HepG2 (cell line): ENCODE measurements at regions not wholly inside any gene's neighbourhood (a gene's known extent, or its start where the extent isn't known, plus 50 kb on each side); places are given as distances from the start of the nearest gene placed in this dataset.

ENCODE experiments used
- ATAC-seq: fragments of 200-7000 bp; cut with Tn5 transposase; 3 replicates; pipeline ENCODE4 v1.9.1; 2020; ENCODE audit warnings: mild to moderate bottlenecking, moderate library complexity
- BruUV-seq: library from RNA; stranded (reverse); fragments of 400-500 nt; replicated peaks from 2 replicates; lab custom pipeline; 2021; lab: Mats Ljungman, UMichigan
- CTCF ChIA-PET: fragments of 300-600 bp; formaldehyde crosslinking; extraction: SDS; loops from one replicate; lab custom pipeline; 2021; ENCODE audit warnings: low total read pairs, inconsistent platforms, low intra/inter-chr PET ratio; lab: Yijun Ruan, JAX
- POLR2A ChIA-PET: fragments of 350-600 bp; sonication (Branson Sonifier 250); formaldehyde crosslinking; loops from one replicate; lab custom pipeline; 2020; ENCODE audit warnings: antibody characterized with exemption, inconsistent platforms; lab: Yijun Ruan, JAX
- DNase-seq: peaks from one replicate; pipeline ENCODE4 v3.0.0-alpha.2; 2015; ENCODE audit warnings: low spot score
- FAIRE-seq: peaks from 3 replicates; lab custom pipeline; 2011; peaks lifted over from hg19 to GRCh38; lab: Jason Lieb, UNC
- H2AFZ ChIP-seq: one replicate; pipeline ENCODE4 v1.6.1; 2011; ENCODE audit warnings: low read length, inconsistent platforms
- H3K27ac ChIP-seq: fragments of 300-600 bp; 3 replicates; pipeline ENCODE4 v1.8.0; 2011; ENCODE audit warnings: mixed run types, mild to moderate bottlenecking, mixed read lengths, low read length, inconsistent platforms; ENCODE audit not compliant: insufficient read depth; ENCODE audit errors: extremely low read length
- H3K27me3 ChIP-seq, 2 experiments: fragments of 200-600 bp in 1 of 2; 2 replicates in 1 of 2; 3 replicates in 1 of 2; pipeline versions ENCODE4 v1.6.0 to v1.8.0; 2011; ENCODE audit warnings: low read length in 2 of 2, mild to moderate bottlenecking in 2 of 2, moderate library complexity in 2 of 2, inconsistent platforms in 1 of 2; ENCODE audit not compliant: insufficient read depth in 2 of 2, control insufficient read depth in 1 of 2
- H3K36me3 ChIP-seq, 2 experiments: fragments of 200-600 bp in 1 of 2; replicated peaks in 1 of 2; 2 replicates in 1 of 2; 3 replicates in 1 of 2; pipeline versions ENCODE4 v1.5.1 to v1.8.0; 2011; ENCODE audit warnings: low read length in 2 of 2, inconsistent platforms in 1 of 2; ENCODE audit not compliant: insufficient read depth in 2 of 2, control insufficient read depth in 1 of 2
- H3K4me1 ChIP-seq: 2 replicates; pipeline ENCODE4 v1.5.1; 2012; ENCODE audit warnings: low read length, inconsistent platforms; ENCODE audit not compliant: insufficient read depth
- H3K4me2 ChIP-seq: 2 replicates; pipeline ENCODE4 v1.6.0; 2011; ENCODE audit warnings: low read depth, low read length, inconsistent platforms
- H3K4me3 ChIP-seq, 3 experiments: fragments of 200-600 bp in 1 of 3; sonication (generic), shearing (Covaris generic) in 1 of 3; replicated peaks in 1 of 3; 2 replicates each; pipeline ENCODE4 v1.5.1; 2011 to 2016; ENCODE audit warnings: low read length in 3 of 3, inconsistent platforms in 2 of 3, low read depth in 2 of 3, mild to moderate bottlenecking in 2 of 3, control low read depth in 1 of 3, mixed read lengths in 1 of 3; ENCODE audit not compliant: insufficient read depth in 1 of 3
- H3K79me2 ChIP-seq: one replicate; pipeline ENCODE4 v1.6.1; 2011; ENCODE audit warnings: low read length, inconsistent platforms; ENCODE audit not compliant: insufficient read depth
- H3K9ac ChIP-seq: 2 replicates; pipeline ENCODE4 v1.6.0; 2011; ENCODE audit warnings: mild to moderate bottlenecking, low read depth, low read length, inconsistent platforms; ENCODE audit not compliant: insufficient read depth
- H3K9me3 ChIP-seq: 2 replicates; pipeline ENCODE4 v1.5.1; 2012; ENCODE audit warnings: mild to moderate bottlenecking, low read length
- H4K20me1 ChIP-seq: 2 replicates; pipeline ENCODE4 v1.6.0; 2011; ENCODE audit warnings: inconsistent platforms, mild to moderate bottlenecking, low read length, moderate library complexity; ENCODE audit not compliant: insufficient read depth
- ADNP ChIP-seq: sonication (generic); formaldehyde crosslinking; IDR thresholded peaks from 2 replicates; pipeline ENCODE4 v1.4.0; 2020; ENCODE audit warnings: missing genetic modification reagents
- ATRX ChIP-seq: sonication (generic); formaldehyde crosslinking; IDR thresholded peaks from 2 replicates; pipeline ENCODE4 v1.4.0; 2020; ENCODE audit warnings: missing genetic modification reagents, borderline replicate concordance
- E2F2 ChIP-seq: sonication (generic); formaldehyde crosslinking; IDR thresholded peaks from 2 replicates; pipeline ENCODE4 v1.4.0; 2020; ENCODE audit warnings: missing genetic modification reagents, borderline replicate concordance
- GATAD1 ChIP-seq: IDR thresholded peaks from 2 replicates; pipeline ENCODE4 v1.6.1; 2016; ENCODE audit warnings: missing genetic modification reagents, missing compliant biosample characterization
- SNAPC2 ChIP-seq: sonication (generic); formaldehyde crosslinking; IDR thresholded peaks from 2 replicates; pipeline ENCODE4 v1.8.1; 2022; ENCODE audit warnings: mild to moderate bottlenecking, missing genetic modification reagents
- ZBTB44 ChIP-seq: sonication (generic); formaldehyde crosslinking; IDR thresholded peaks from 2 replicates; pipeline ENCODE4 v1.4.0; 2020; ENCODE audit warnings: missing genetic modification reagents
- ZNF17 ChIP-seq: sonication (generic); formaldehyde crosslinking; IDR thresholded peaks from 2 replicates; pipeline ENCODE4 v1.5.0; 2020; ENCODE audit warnings: mild to moderate bottlenecking, missing genetic modification reagents
- ZNF44 ChIP-seq: sonication (generic); formaldehyde crosslinking; IDR thresholded peaks from 2 replicates; pipeline ENCODE4 v1.5.1; 2020; ENCODE audit warnings: mild to moderate bottlenecking, missing genetic modification reagents
- ZNF629 ChIP-seq: sonication (generic); formaldehyde crosslinking; conservative IDR thresholded peaks from 2 replicates; pipeline ENCODE4 v1.5.0; 2020; ENCODE audit warnings: missing genetic modification reagents
- ZNF747 ChIP-seq: sonication (generic); formaldehyde crosslinking; IDR thresholded peaks from 2 replicates; pipeline ENCODE4 v1.8.1; 2023; ENCODE audit warnings: missing genetic modification reagents, mild to moderate bottlenecking, borderline replicate concordance
- WGBS: methylation state at CpG from one replicate; pipeline ENCODE4 v1.1.6; 2017; ENCODE audit warnings: low lambda C conversion rate; 5-methylcytosine and 5-hydroxymethylcytosine counted together
- in situ Hi-C: cut with HindIII; loops from 2 replicates; pipeline ENCODE4 v1.10.0; 2017; ENCODE audit warnings: low pct_unique_long_range_greater_than_20kb; ENCODE audit not compliant: extremely low pct_ligation_motif_present
- intact Hi-C: fragments of 100-400 bp; cut with micrococcal nuclease; formaldehyde crosslinking; loops from one replicate; pipeline ENCODE4 v1.10.0; 2022; ENCODE audit not compliant: unreplicated experiment

GRCh38 chr4:23999714-24000469, 110.0 kb upstream of the PPARGC1A start (continued):
- TF ChIP-seq ATRX (CRISPR knock-in tag) (no peak), ZNF44 (CRISPR knock-in tag) (no peak), ZNF747 (no peak)

GRCh38 chr4:23993373-23993772, 103.5 kb upstream of the PPARGC1A start:
- Histone ChIP-seq H3K27me3 (no peaks in the 10 kb centered on the region), H2AFZ (no peak overlapping the region), H3K27ac (no peak overlapping the region), H3K4me2 (no peak overlapping the region), H4K20me1 (no peaks in the 10 kb centered on the region), H3K4me1 (no peaks in the 10 kb centered on the region), H3K36me3 (no peaks in the 10 kb centered on the region), H3K9me3 (no peaks in the 10 kb centered on the region), H3K4me3 (no peak overlapping the region), H3K79me2 (no peaks in the 10 kb centered on the region), H3K9ac (no peak overlapping the region)
- FAIRE-seq = no peak
- no TSS peak for BruUV-seq
- peak; percentile 53 for TF ChIP-seq ZNF629
- TF ChIP-seq ZNF17 (CRISPR knock-in tag) = no peak
- TF ChIP-seq SNAPC2 (CRISPR knock-in tag) = no peak
- TF ChIP-seq GATAD1 = no peak
- no peak for TF ChIP-seq E2F2
- TF ChIP-seq ZBTB44 (CRISPR knock-in tag) = no peak
- TF ChIP-seq ADNP (CRISPR knock-in tag) = no peak
- in situ Hi-C loops (no loop called here), intact Hi-C loops (no loop called here)
- ATAC-seq = no peak
- DNase-seq = no peak
- WGBS = 0% methylated on average over 1 of the region's 1 CpG
- POLR2A ChIA-PET = no interaction called here
- CTCF ChIA-PET = no interaction called here
